Smooth muscle cell (in vitro differentiated cells): ENCODE measurements at regions not wholly inside any gene's neighbourhood (a gene's known extent, or its start where the extent isn't known, plus 50 kb on each side); places are given as distances from the start of the nearest gene placed in this dataset.

Experiments
- DNase-seq: peaks from one replicate; lab custom pipeline; 2025; ENCODE audit not compliant: unreplicated experiment; lab: John Stamatoyannopoulos, UW
- H2AFZ ChIP-seq: fragments of 200-600 bp; sonication (generic); 2 replicates; pipeline ENCODE4 v1.6.0; 2016; ENCODE audit warnings: antibody characterized with exemption, low read depth, mild to moderate bottlenecking
- H3F3A ChIP-seq: fragments of 200-600 bp; sonication (generic); 2 replicates; pipeline ENCODE4 v1.6.0; 2017; ENCODE audit warnings: antibody characterized with exemption, low read depth
- H3K27ac ChIP-seq: fragments of 200-600 bp; sonication (generic); 2 replicates; pipeline ENCODE4 v1.5.1; 2016; ENCODE audit warnings: low read depth, mild to moderate bottlenecking
- H3K27me3 ChIP-seq: fragments of 200-600 bp; sonication (generic); 2 replicates; pipeline ENCODE4 v1.6.1; 2016; ENCODE audit warnings: low read depth, mild to moderate bottlenecking
- H3K36me3 ChIP-seq: fragments of 200-600 bp; sonication (generic); 2 replicates; pipeline ENCODE4 v1.5.1; 2016; ENCODE audit warnings: low read depth
- H3K4me1 ChIP-seq: fragments of 200-600 bp; sonication (generic); 2 replicates; pipeline ENCODE4 v1.5.1; 2016; ENCODE audit warnings: low read depth
- H3K4me2 ChIP-seq: fragments of 200-600 bp; sonication (generic); 2 replicates; pipeline ENCODE4 v1.6.0; 2016; ENCODE audit warnings: mild to moderate bottlenecking
- H3K4me3 ChIP-seq: fragments of 200-600 bp; sonication (generic); 2 replicates; pipeline ENCODE4 v1.5.1; 2016; ENCODE audit warnings: mild to moderate bottlenecking
- H3K79me2 ChIP-seq: fragments of 200-600 bp; sonication (generic); 2 replicates; pipeline ENCODE4 v1.6.0; 2016; ENCODE audit warnings: low read depth, mild to moderate bottlenecking
- H3K9ac ChIP-seq: fragments of 200-600 bp; sonication (generic); 2 replicates; pipeline ENCODE4 v1.6.0; 2016; ENCODE audit warnings: low read depth
- H3K9me3 ChIP-seq: fragments of 200-600 bp; sonication (generic); replicated peaks from 2 replicates; pipeline ENCODE4 v1.5.1; 2016; ENCODE audit warnings: low read depth
- H4K20me1 ChIP-seq: fragments of 200-600 bp; sonication (generic); 2 replicates; pipeline ENCODE4 v1.6.0; 2016; ENCODE audit warnings: low read depth
- CTCF ChIP-seq: fragments of 200-600 bp; sonication (generic); IDR thresholded peaks from 2 replicates; pipeline ENCODE4 v1.5.1; 2017; ENCODE audit warnings: borderline replicate concordance, mild to moderate bottlenecking, antibody characterized with exemption; ENCODE audit not compliant: insufficient read depth, poor library complexity, severe bottlenecking
- WGBS: methylation state at CpG from one replicate; pipeline ENCODE4 v1.1.7; 2016; ENCODE audit warnings: low lambda C conversion rate; 5-methylcytosine and 5-hydroxymethylcytosine counted together

GRCh38 chr6:91013511-91013910, 426.6 kb upstream of the MAP3K7 start:
- Histone ChIP-seq H2AFZ (no peak overlapping the region), H3K9me3 (no peaks in the 10 kb centered on the region), H3K79me2 (no peaks in the 10 kb centered on the region), H4K20me1 (no peaks in the 10 kb centered on the region), H3K27me3 (no peaks in the 10 kb centered on the region), H3K4me3 (no peak overlapping the region), H3K9ac (no peak overlapping the region), H3K36me3 (no peaks in the 10 kb centered on the region), H3K4me1 (no peaks in the 10 kb centered on the region), H3K27ac (no peak overlapping the region), H3K4me2 (no peak overlapping the region), H3F3A (no peaks in the 10 kb centered on the region)
- no peak for TF ChIP-seq CTCF
- no peak for DNase-seq

- WGBS, result 89% methylated on average over 4 of the region's 4 CpGs
These were observed 410.2 kb upstream of the MAP3K7 start for GRCh38 chr6:90997076-90997475.

GRCh38 chr6:90993770-90994169, 406.9 kb upstream of the MAP3K7 start:
- H3K9ac ChIP-seq, result no peak overlapping the region
- WGBS, result 38% methylated on average over 3 of the region's 3 CpGs
- H3K79me2 ChIP-seq, result no peaks in the 10 kb centered on the region
- H2AFZ ChIP-seq, result no peak overlapping the region
- H3K36me3 ChIP-seq, result no peaks in the 10 kb centered on the region
- peaks cover 4% of the 10 kb centered on the region for H3K4me1 ChIP-seq
- H3K4me3 ChIP-seq, result no peak overlapping the region
- no peaks in the 10 kb centered on the region for H3K27me3 ChIP-seq
- DNase-seq, result no peak
- no peaks in the 10 kb centered on the region for H3K9me3 ChIP-seq
- no peaks in the 10 kb centered on the region for H4K20me1 ChIP-seq
- H3K27ac ChIP-seq, result peak overlapping the region; percentile 54
- H3F3A ChIP-seq, result no peaks in the 10 kb centered on the region
- H3K4me2 ChIP-seq, result peak overlapping the region; percentile 36
- TF ChIP-seq CTCF, result no peak

More at GRCh38 chr6:90997076-90997475, 410.2 kb upstream of the MAP3K7 start:
- no peak overlapping the region for H3K9ac ChIP-seq
- no peak overlapping the region for H3K27ac ChIP-seq
- no peak overlapping the region for H3K4me3 ChIP-seq
- no peaks in the 10 kb centered on the region for H3F3A ChIP-seq
- H3K27me3 ChIP-seq, result no peaks in the 10 kb centered on the region
- no peak overlapping the region for H2AFZ ChIP-seq
- TF ChIP-seq CTCF, result no peak
- H3K9me3 ChIP-seq, result no peaks in the 10 kb centered on the region
- H3K4me1 ChIP-seq, result peaks cover 4% of the 10 kb centered on the region
- H3K4me2 ChIP-seq, result no peak overlapping the region
- no peaks in the 10 kb centered on the region for H3K79me2 ChIP-seq
- H3K36me3 ChIP-seq, result no peaks in the 10 kb centered on the region
- H4K20me1 ChIP-seq, result no peaks in the 10 kb centered on the region
- DNase-seq, result no peak

- H3K27me3 ChIP-seq, result no peaks in the 10 kb centered on the region
- H3F3A ChIP-seq, result no peaks in the 10 kb centered on the region
- H3K4me1 ChIP-seq, result peaks cover 4% of the 10 kb centered on the region
- no peak overlapping the region for H2AFZ ChIP-seq
- no peak for TF ChIP-seq CTCF
- no peak overlapping the region for H3K4me2 ChIP-seq
- WGBS, result 93% methylated on average over 5 of the region's 5 CpGs
- no peak overlapping the region for H3K4me3 ChIP-seq
- H3K27ac ChIP-seq, result no peak overlapping the region
- H4K20me1 ChIP-seq, result no peaks in the 10 kb centered on the region
- no peaks in the 10 kb centered on the region for H3K36me3 ChIP-seq
- DNase-seq, result no peak
- no peaks in the 10 kb centered on the region for H3K79me2 ChIP-seq
- H3K9me3 ChIP-seq, result no peaks in the 10 kb centered on the region
- H3K9ac ChIP-seq, result no peak overlapping the region
These were observed 402.9 kb upstream of the MAP3K7 start for GRCh38 chr6:90989763-90990162.
